Keratinocyte (primary cell): ENCODE measurements at regions not wholly inside any gene's neighbourhood (a gene's known extent, or its start where the extent isn't known, plus 50 kb on each side); places are given as distances from the start of the nearest gene placed in this dataset.

ENCODE experiments used
- DNase-seq: peaks from one replicate; pipeline ENCODE4 v3.0.0-alpha.2; 2011; ENCODE audit warnings: low read depth, missing footprints, low spot score
- FAIRE-seq: peaks from 2 replicates; lab custom pipeline; 2011; peaks lifted over from hg19 to GRCh38; lab: Jason Lieb, UNC
- H2AFZ ChIP-seq: 2 replicates; pipeline ENCODE4 v1.6.0; 2012; ENCODE audit warnings: low read length, control low read depth, inconsistent platforms; ENCODE audit not compliant: control insufficient read depth
- H3K27ac ChIP-seq: 2 replicates; pipeline ENCODE4 v1.5.1; 2011; ENCODE audit warnings: low read length; ENCODE audit not compliant: control insufficient read depth, insufficient read depth
- H3K27me3 ChIP-seq: 3 replicates; pipeline ENCODE4 v1.6.0; 2011; ENCODE audit warnings: low read length; ENCODE audit not compliant: control insufficient read depth, insufficient read depth; ENCODE audit errors: extremely low read depth
- H3K36me3 ChIP-seq, 2 experiments: 2 replicates in 1 of 2; 3 replicates in 1 of 2; pipeline ENCODE4 v1.5.1; 2011; ENCODE audit warnings: low read length in 2 of 2, mild to moderate bottlenecking in 1 of 2; ENCODE audit not compliant: control insufficient read depth in 2 of 2, insufficient read depth in 2 of 2; ENCODE audit errors: extremely low read depth in 1 of 2
- H3K4me1 ChIP-seq: 3 replicates; pipeline ENCODE4 v1.5.1; 2011; ENCODE audit warnings: low read length; ENCODE audit not compliant: control insufficient read depth, insufficient read depth; ENCODE audit errors: extremely low read depth
- H3K4me2 ChIP-seq: 3 replicates; pipeline ENCODE4 v1.6.0; 2011; ENCODE audit warnings: low read depth, low read length; ENCODE audit not compliant: control insufficient read depth, insufficient read depth; ENCODE audit errors: extremely low read depth
- H3K4me3 ChIP-seq, 3 experiments: fragments of 200-600 bp in 1 of 3; sonication (generic) in 1 of 3; 2 replicates in 2 of 3; 3 replicates in 1 of 3; pipeline ENCODE4 v1.5.1; 2011 to 2016; ENCODE audit warnings: low read length in 3 of 3, mild to moderate bottlenecking in 3 of 3, control low read depth in 2 of 3, inconsistent platforms in 1 of 3, low read depth in 1 of 3, mixed read lengths in 1 of 3, mixed run types in 1 of 3, moderate library complexity in 1 of 3; ENCODE audit not compliant: control insufficient read depth in 2 of 3, insufficient read depth in 2 of 3; ENCODE audit errors: extremely low read depth in 1 of 3
- H3K79me2 ChIP-seq: 2 replicates; pipeline ENCODE4 v1.6.0; 2012; ENCODE audit warnings: low read length; ENCODE audit not compliant: control insufficient read depth, insufficient read depth
- H3K9ac ChIP-seq: 3 replicates; pipeline ENCODE4 v1.6.0; 2011; ENCODE audit warnings: low read length; ENCODE audit not compliant: control insufficient read depth, insufficient read depth; ENCODE audit errors: extremely low read depth
- H3K9me1 ChIP-seq: 3 replicates; pipeline ENCODE4 v1.6.0; 2011; ENCODE audit warnings: low read length; ENCODE audit not compliant: control insufficient read depth, insufficient read depth; ENCODE audit errors: extremely low read depth
- H3K9me3 ChIP-seq: 2 replicates; pipeline ENCODE4 v1.5.1; 2012; ENCODE audit warnings: low read depth, low read length; ENCODE audit not compliant: control insufficient read depth
- H4K20me1 ChIP-seq: 3 replicates; pipeline ENCODE4 v1.6.0; 2011; ENCODE audit warnings: low read length; ENCODE audit not compliant: control insufficient read depth, insufficient read depth; ENCODE audit errors: extremely low read depth
- EZH2 ChIP-seq: IDR thresholded peaks from one replicate; pipeline ENCODE4 v1.6.1; 2012; ENCODE audit warnings: inconsistent platforms, mild to moderate bottlenecking, low read length, moderate library complexity
- dilution Hi-C: fragments of 300-500 bp; cut with MboI; formaldehyde crosslinking; loops from one replicate; pipeline ENCODE4 v1.7.0; 2020; ENCODE audit warnings: low sequenced_read_pairs; ENCODE audit not compliant: extremely low pct_ligation_motif_present
- TF ChIP-seq, protein P1 (sequence below), 3 experiments: IDR thresholded peaks in 1 of 3; conservative IDR thresholded peaks in 1 of 3; optimal IDR thresholded peaks in 1 of 3; 2 replicates in 2 of 3; 3 replicates in 1 of 3; pipeline versions ENCODE3 to v1.5.1; 2011; ENCODE audit warnings: low read length in 3 of 3, mild to moderate bottlenecking in 3 of 3, moderate library complexity in 2 of 3, control low read depth in 1 of 3, inconsistent platforms in 1 of 3; ENCODE audit not compliant: insufficient read depth in 2 of 3; ENCODE audit errors: extremely low read depth in 1 of 3

DNA sequence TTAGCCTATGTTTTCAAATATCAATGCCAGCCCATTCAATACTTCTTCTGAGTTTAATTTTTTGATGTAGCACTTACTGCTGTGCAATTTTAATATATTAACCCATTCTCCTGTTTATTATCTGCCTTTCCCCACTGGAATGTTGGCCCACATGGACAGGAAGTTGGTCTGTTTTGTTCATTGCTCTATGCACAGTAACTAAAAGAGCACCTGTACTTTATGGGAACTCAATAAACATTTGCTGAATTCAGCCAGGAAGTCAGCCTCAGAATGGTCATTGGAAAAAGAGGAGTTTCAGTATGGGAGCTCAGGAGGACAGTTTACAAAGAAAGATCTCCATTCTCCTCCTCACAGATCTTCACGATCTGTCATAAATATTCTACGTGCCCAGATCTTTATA, 510.5 kb upstream of the AGA start:
- no peak overlapping the region for H3K4me2 ChIP-seq
- H3K27ac ChIP-seq, result no peak overlapping the region
- dilution Hi-C loops, result no loop called here
- no peaks in the 10 kb centered on the region for H3K9me3 ChIP-seq
- H3K9ac ChIP-seq, result no peak overlapping the region
- H3K4me3 ChIP-seq, result no peak overlapping the region
- H3K4me1 ChIP-seq, result no peaks in the 10 kb centered on the region
- H3K36me3 ChIP-seq, result no peaks in the 10 kb centered on the region
- H4K20me1 ChIP-seq, result no peaks in the 10 kb centered on the region
- FAIRE-seq, result no peak
- TF ChIP-seq, protein P1, sequence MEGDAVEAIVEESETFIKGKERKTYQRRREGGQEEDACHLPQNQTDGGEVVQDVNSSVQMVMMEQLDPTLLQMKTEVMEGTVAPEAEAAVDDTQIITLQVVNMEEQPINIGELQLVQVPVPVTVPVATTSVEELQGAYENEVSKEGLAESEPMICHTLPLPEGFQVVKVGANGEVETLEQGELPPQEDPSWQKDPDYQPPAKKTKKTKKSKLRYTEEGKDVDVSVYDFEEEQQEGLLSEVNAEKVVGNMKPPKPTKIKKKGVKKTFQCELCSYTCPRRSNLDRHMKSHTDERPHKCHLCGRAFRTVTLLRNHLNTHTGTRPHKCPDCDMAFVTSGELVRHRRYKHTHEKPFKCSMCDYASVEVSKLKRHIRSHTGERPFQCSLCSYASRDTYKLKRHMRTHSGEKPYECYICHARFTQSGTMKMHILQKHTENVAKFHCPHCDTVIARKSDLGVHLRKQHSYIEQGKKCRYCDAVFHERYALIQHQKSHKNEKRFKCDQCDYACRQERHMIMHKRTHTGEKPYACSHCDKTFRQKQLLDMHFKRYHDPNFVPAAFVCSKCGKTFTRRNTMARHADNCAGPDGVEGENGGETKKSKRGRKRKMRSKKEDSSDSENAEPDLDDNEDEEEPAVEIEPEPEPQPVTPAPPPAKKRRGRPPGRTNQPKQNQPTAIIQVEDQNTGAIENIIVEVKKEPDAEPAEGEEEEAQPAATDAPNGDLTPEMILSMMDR (optimal IDR thresholded peaks at IDR 0.05 in 1 of 3, IDR thresholded peaks at IDR 0.05 in 1 of 3, conservative IDR thresholded peaks at IDR 0.05 in 1 of 3; ENCODE audit: extremely low read depth in 1 of 3, insufficient read depth in 2 of 3, low read length in 3 of 3), result no peak
- no peaks in the 10 kb centered on the region for H3K27me3 ChIP-seq
- no peak for DNase-seq
- no peak overlapping the region for H2AFZ ChIP-seq
- no peaks in the 10 kb centered on the region for H3K9me1 ChIP-seq
- no peaks in the 10 kb centered on the region for H3K79me2 ChIP-seq

DNA sequence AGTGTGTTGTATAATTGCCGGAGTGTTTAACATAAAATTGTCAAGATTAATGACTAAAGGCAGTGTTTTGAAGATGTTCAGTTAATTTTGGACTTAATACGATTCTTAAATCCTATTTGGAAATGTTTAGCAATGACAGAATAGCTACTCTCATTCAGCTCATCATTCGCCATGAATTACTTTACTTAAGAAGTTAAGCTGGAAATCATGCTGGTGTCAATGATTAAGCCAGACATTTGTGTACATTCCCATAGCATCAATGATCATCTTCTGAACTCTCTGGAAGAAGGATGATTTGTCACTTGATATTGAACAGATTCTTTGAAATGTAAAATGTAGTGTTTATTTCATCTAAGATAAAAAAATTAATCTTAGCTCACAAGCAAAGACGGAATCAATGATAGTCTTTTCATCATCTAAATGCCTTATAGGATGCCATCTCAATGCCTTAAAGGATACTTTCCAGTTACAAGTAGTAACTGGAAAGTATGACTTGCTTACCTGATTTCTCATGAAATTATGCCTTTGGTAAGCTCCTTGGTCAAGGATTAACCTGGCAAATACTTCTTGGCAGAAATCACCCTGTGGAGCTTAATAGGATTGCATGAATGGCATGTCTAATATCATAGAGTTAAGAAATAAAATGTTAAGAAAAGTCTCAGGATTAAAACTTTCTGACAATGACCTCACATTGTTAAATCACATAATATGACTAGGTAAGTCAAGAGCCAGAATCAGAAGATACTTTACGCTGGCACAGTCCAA, 515.5 kb upstream of the AGA start:
- Histone ChIP-seq H3K9ac (no peak overlapping the region), H3K27me3 (no peaks in the 10 kb centered on the region), H3K36me3 (no peaks in the 10 kb centered on the region), H3K4me2 (no peak overlapping the region), H4K20me1 (no peaks in the 10 kb centered on the region), H3K79me2 (no peaks in the 10 kb centered on the region), H2AFZ (no peak overlapping the region), H3K9me3 (no peaks in the 10 kb centered on the region), H3K4me3 (no peak overlapping the region), H3K27ac (no peak overlapping the region), H3K4me1 (no peaks in the 10 kb centered on the region), H3K9me1 (no peaks in the 10 kb centered on the region)
- DNase-seq, result no peak
- dilution Hi-C loops, result no loop called here
- no peak for TF ChIP-seq EZH2
- TF ChIP-seq, protein P1 (optimal IDR thresholded peaks at IDR 0.05 in 1 of 3, IDR thresholded peaks at IDR 0.05 in 1 of 3, conservative IDR thresholded peaks at IDR 0.05 in 1 of 3; ENCODE audit: extremely low read depth in 1 of 3, insufficient read depth in 2 of 3, low read length in 3 of 3), result no peak
- no peak for FAIRE-seq
